Bronchial epithelial cell (primary cell): ENCODE measurements at regions not wholly inside any gene's neighbourhood (a gene's known extent, or its start where the extent isn't known, plus 50 kb on each side); places are given as distances from the start of the nearest gene placed in this dataset.

ENCODE experiments used
- DNase-seq: peaks from one replicate; pipeline ENCODE4 v3.0.0-alpha.2; 2010; ENCODE audit warnings: low read depth
- FAIRE-seq: peaks from 2 replicates; lab custom pipeline; 2011; peaks lifted over from hg19 to GRCh38; lab: Jason Lieb, UNC
- H3K27me3 ChIP-seq: 2 replicates; pipeline ENCODE4 v1.5.1; 2011; ENCODE audit warnings: low read length; ENCODE audit not compliant: control insufficient read depth, insufficient read depth
- H3K36me3 ChIP-seq: 2 replicates; pipeline ENCODE4 v1.5.1; 2011; ENCODE audit warnings: low read length; ENCODE audit not compliant: control insufficient read depth, insufficient read depth
- H3K4me3 ChIP-seq: 2 replicates; pipeline ENCODE4 v1.5.1; 2011; ENCODE audit warnings: mild to moderate bottlenecking, low read depth, low read length, control low read depth
- CTCF ChIP-seq: IDR thresholded peaks from 2 replicates; pipeline ENCODE4 v1.5.1; 2011; ENCODE audit warnings: mild to moderate bottlenecking, moderate library complexity, low read length, control low read depth, inconsistent platforms; ENCODE audit not compliant: insufficient read depth, severe bottlenecking

GRCh38 chr11:15738931-15739330 is 617.4 kb downstream of the SOX6 start:
- TF ChIP-seq CTCF = no peak
- H3K36me3 ChIP-seq = no peaks in the 10 kb centered on the region
- DNase-seq (no peak), FAIRE-seq (no peak)
- no peak overlapping the region for H3K4me3 ChIP-seq
- H3K27me3 ChIP-seq = no peaks in the 10 kb centered on the region

GRCh38 chr11:15742626-15743519 is 613.5 kb downstream of the SOX6 start:
- no peaks in the 10 kb centered on the region for H3K27me3 ChIP-seq
- no peak overlapping the region for H3K4me3 ChIP-seq
- FAIRE-seq (no peak), DNase-seq (peak; percentile 39)
- TF ChIP-seq CTCF = no peak
- no peaks in the 10 kb centered on the region for H3K36me3 ChIP-seq

GRCh38 chr11:15744693-15745092 is 611.7 kb downstream of the SOX6 start:
- TF ChIP-seq CTCF = no peak
- no peak for DNase-seq
- Histone ChIP-seq H3K4me3 (no peak overlapping the region), H3K27me3 (no peaks in the 10 kb centered on the region), H3K36me3 (no peaks in the 10 kb centered on the region)
- FAIRE-seq = no peak

- FAIRE-seq (no peak), DNase-seq (peak; percentile 74)
- no peaks in the 10 kb centered on the region for H3K27me3 ChIP-seq
- H3K4me3 ChIP-seq = no peak overlapping the region
- no peaks in the 10 kb centered on the region for H3K36me3 ChIP-seq
- no peak for TF ChIP-seq CTCF
These were observed 611.1 kb downstream of the SOX6 start for GRCh38 chr11:15745266-15745665.

- Histone ChIP-seq H3K27me3 (no peaks in the 10 kb centered on the region), H3K4me3 (no peak overlapping the region), H3K36me3 (no peaks in the 10 kb centered on the region)
- DNase-seq (no peak), FAIRE-seq (no peak)
- no peak for TF ChIP-seq CTCF
These were observed 608.7 kb downstream of the SOX6 start for GRCh38 chr11:15747671-15748070.
